ENCODE measurements at regions not wholly inside any gene's neighbourhood (a gene's known extent, or its start where the extent isn't known, plus 50 kb on each side); places are given as distances from the start of the nearest gene placed in this dataset.

- DNase-seq (ENCODE audit: low read depth in 1 of 2, low spot score in 1 of 2) = no peak
- no peaks in the 10 kb centered on the region for H3K27me3 ChIP-seq (ENCODE audit: insufficient read depth, poor library complexity, severe bottlenecking)
- TF ChIP-seq GABPA (IDR thresholded peaks at IDR 0.05; ENCODE audit: low read depth) = no peak
- TF ChIP-seq CTCF (IDR thresholded peaks at IDR 0.05; ENCODE audit: insufficient read depth, low read length) = no peak
- no peak for TF ChIP-seq SPI1 (IDR thresholded peaks at IDR 0.05; ENCODE audit: borderline replicate concordance, low read depth)
- TF ChIP-seq POLR2AphosphoS5 (IDR thresholded peaks at IDR 0.05; ENCODE audit: low read depth) = no peak
- no peak for TF ChIP-seq REST (IDR thresholded peaks at IDR 0.05; ENCODE audit: insufficient replicate concordance, low read depth)
- no peak overlapping the region for H3K27ac ChIP-seq (replicated peaks)
- no peak overlapping the region for H3K4me3 ChIP-seq (replicated peaks; ENCODE audit: insufficient read depth, low read length)
Measured at GRCh38 chr5:83001796-83002381, 75.3 kb downstream of the TMEM167A start.

- DNase-seq (ENCODE audit: low read depth in 1 of 2, low spot score in 1 of 2) = no peak
- Histone ChIP-seq H3K27me3 (ENCODE audit: insufficient read depth, poor library complexity, severe bottlenecking) (no peaks in the 10 kb centered on the region), H3K27ac (replicated peaks) (no peak overlapping the region), H3K4me3 (replicated peaks; ENCODE audit: insufficient read depth, low read length) (no peak overlapping the region)
- TF ChIP-seq CTCF (IDR thresholded peaks at IDR 0.05; ENCODE audit: insufficient read depth, low read length) (no peak), GABPA (IDR thresholded peaks at IDR 0.05; ENCODE audit: low read depth) (no peak), POLR2AphosphoS5 (IDR thresholded peaks at IDR 0.05; ENCODE audit: low read depth) (no peak), SPI1 (IDR thresholded peaks at IDR 0.05; ENCODE audit: borderline replicate concordance, low read depth) (no peak), REST (IDR thresholded peaks at IDR 0.05; ENCODE audit: insufficient replicate concordance, low read depth) (no peak)
Measured at GRCh38 chr5:83000922-83001321, 76.3 kb downstream of the TMEM167A start.

- Histone ChIP-seq H3K27me3 (ENCODE audit: insufficient read depth, poor library complexity, severe bottlenecking) (no peaks in the 10 kb centered on the region), H3K27ac (replicated peaks) (no peak overlapping the region), H3K4me3 (replicated peaks; ENCODE audit: insufficient read depth, low read length) (no peak overlapping the region)
- DNase-seq (ENCODE audit: low read depth in 1 of 2, low spot score in 1 of 2) = no peak
- TF ChIP-seq POLR2AphosphoS5 (IDR thresholded peaks at IDR 0.05; ENCODE audit: low read depth) = no peak
- TF ChIP-seq CTCF (IDR thresholded peaks at IDR 0.05; ENCODE audit: insufficient read depth, low read length) = no peak
- no peak for TF ChIP-seq GABPA (IDR thresholded peaks at IDR 0.05; ENCODE audit: low read depth)
- TF ChIP-seq SPI1 (IDR thresholded peaks at IDR 0.05; ENCODE audit: borderline replicate concordance, low read depth) = no peak
- TF ChIP-seq REST (IDR thresholded peaks at IDR 0.05; ENCODE audit: insufficient replicate concordance, low read depth) = no peak
Measured at GRCh38 chr5:83000428-83000827, 76.8 kb downstream of the TMEM167A start.

Measured in HL-60 (cell line).